ENCODE measurements at regions not wholly inside any gene's neighbourhood (a gene's known extent, or its start where the extent isn't known, plus 50 kb on each side); places are given as distances from the start of the nearest gene placed in this dataset.

- no peaks in the 10 kb centered on the region for H3K27me3 ChIP-seq (ENCODE audit: insufficient read depth, low read length)
- H3K79me2 ChIP-seq (ENCODE audit: insufficient read depth, low read length): no peaks in the 10 kb centered on the region
- TF ChIP-seq CTCF (IDR thresholded peaks at IDR 0.05; ENCODE audit: low read length): no peak
- H3K9me3 ChIP-seq (ENCODE audit: low read length): no peaks in the 10 kb centered on the region
- no peaks in the 10 kb centered on the region for H4K20me1 ChIP-seq (ENCODE audit: insufficient read depth, low read length)
- peak overlapping the region; percentile 29; the same call in 1 of the 2 replicates for H2AFZ ChIP-seq (ENCODE audit: low read length)
- no peak overlapping the region for H3K4me3 ChIP-seq (ENCODE audit: low read depth, low read length, poor library complexity, severe bottlenecking)
- no peak overlapping the region for H3K27ac ChIP-seq (ENCODE audit: low read depth, low read length, poor library complexity, severe bottlenecking)
- no peaks in the 10 kb centered on the region for H3F3A ChIP-seq (ENCODE audit: insufficient read depth, low read length)
- H3K9ac ChIP-seq (ENCODE audit: low read length): no peak overlapping the region
- peaks cover 23% of the 10 kb centered on the region for H3K4me1 ChIP-seq (ENCODE audit: insufficient read depth, low read length, severe bottlenecking)
- no peak overlapping the region for H3K4me2 ChIP-seq (ENCODE audit: low read length)
- no peaks in the 10 kb centered on the region for H3K36me3 ChIP-seq (ENCODE audit: insufficient read depth, low read length)
- H3K9me2 ChIP-seq (ENCODE audit: low read depth, low read length): no peaks in the 10 kb centered on the region
These were observed 663.7 kb upstream of the COBL start for GRCh38 chr7:51980313-51980712.

DNA sequence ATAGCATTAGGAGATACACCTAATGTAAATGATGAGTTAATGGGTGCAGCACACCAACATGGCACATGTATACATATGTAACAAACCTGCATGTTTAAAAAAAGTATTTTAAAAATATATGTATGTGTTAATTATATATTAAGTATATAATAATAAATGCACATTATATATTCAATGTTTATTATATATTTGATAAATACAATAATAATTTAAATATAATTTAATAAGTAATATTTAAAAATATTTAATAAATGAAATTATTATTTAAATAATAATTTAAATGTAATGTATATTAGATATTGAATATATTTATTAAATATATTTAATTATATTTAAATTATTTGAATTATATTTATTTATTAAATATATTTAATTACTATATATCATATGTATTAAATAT, 661.3 kb upstream of the COBL start:
- Histone ChIP-seq H3K36me3 (ENCODE audit: insufficient read depth, low read length) (no peaks in the 10 kb centered on the region), H3K4me3 (ENCODE audit: low read depth, low read length, poor library complexity, severe bottlenecking) (no peak overlapping the region), H4K20me1 (ENCODE audit: insufficient read depth, low read length) (no peaks in the 10 kb centered on the region), H3K4me1 (ENCODE audit: insufficient read depth, low read length, severe bottlenecking) (peaks cover 36% of the 10 kb centered on the region), H2AFZ (ENCODE audit: low read length) (no peak overlapping the region), H3K27me3 (ENCODE audit: insufficient read depth, low read length) (no peaks in the 10 kb centered on the region), H3K9ac (ENCODE audit: low read length) (no peak overlapping the region), H3F3A (ENCODE audit: insufficient read depth, low read length) (no peaks in the 10 kb centered on the region), H3K27ac (ENCODE audit: low read depth, low read length, poor library complexity, severe bottlenecking) (no peak overlapping the region), H3K9me3 (ENCODE audit: low read length) (no peaks in the 10 kb centered on the region), H3K9me2 (ENCODE audit: low read depth, low read length) (no peaks in the 10 kb centered on the region), H3K79me2 (ENCODE audit: insufficient read depth, low read length) (no peaks in the 10 kb centered on the region), H3K4me2 (ENCODE audit: low read length) (no peak overlapping the region)
- TF ChIP-seq CTCF (IDR thresholded peaks at IDR 0.05; ENCODE audit: low read length) (no peak), EZH2 (IDR thresholded peaks at IDR 0.05; ENCODE audit: borderline replicate concordance, low read length) (no peak)

DNA sequence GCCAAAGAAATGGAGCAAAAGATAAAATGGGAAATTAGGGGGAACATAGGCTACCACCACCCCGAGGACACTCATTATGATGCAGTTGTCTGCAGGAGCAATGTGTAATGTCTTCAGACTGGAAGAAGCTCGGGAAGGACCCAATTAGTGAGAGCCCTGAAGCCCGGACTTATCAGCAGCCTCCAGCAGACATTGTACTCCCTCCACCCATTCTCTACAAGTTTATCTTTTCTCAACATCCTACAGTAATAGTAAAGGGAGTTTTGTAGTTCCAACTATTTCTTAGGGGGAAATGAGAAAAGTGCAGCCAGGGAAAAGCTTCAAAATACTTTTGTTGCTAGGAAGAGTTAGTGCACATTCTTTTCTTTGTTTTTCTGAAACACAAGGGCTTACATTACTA, 657.3 kb upstream of the COBL start:
- H3K27ac ChIP-seq (ENCODE audit: low read depth, low read length, poor library complexity, severe bottlenecking): no peak overlapping the region
- H4K20me1 ChIP-seq (ENCODE audit: insufficient read depth, low read length): no peaks in the 10 kb centered on the region
- H3K9ac ChIP-seq (ENCODE audit: low read length): no peak overlapping the region
- H3K4me3 ChIP-seq (ENCODE audit: low read depth, low read length, poor library complexity, severe bottlenecking): no peak overlapping the region
- H3F3A ChIP-seq (ENCODE audit: insufficient read depth, low read length): no peaks in the 10 kb centered on the region
- H3K9me3 ChIP-seq (ENCODE audit: low read length): no peaks in the 10 kb centered on the region
- H3K4me2 ChIP-seq (ENCODE audit: low read length): no peak overlapping the region
- peaks cover 35% of the 10 kb centered on the region for H3K4me1 ChIP-seq (ENCODE audit: insufficient read depth, low read length, severe bottlenecking)
- no peaks in the 10 kb centered on the region for H3K79me2 ChIP-seq (ENCODE audit: insufficient read depth, low read length)
- no peaks in the 10 kb centered on the region for H3K36me3 ChIP-seq (ENCODE audit: insufficient read depth, low read length)
- H2AFZ ChIP-seq (ENCODE audit: low read length): 0 out of 2 replicates have a peak overlapping the region, but pooled peaks have one; percentile 6
- H3K9me2 ChIP-seq (ENCODE audit: low read depth, low read length): no peaks in the 10 kb centered on the region
- no peaks in the 10 kb centered on the region for H3K27me3 ChIP-seq (ENCODE audit: insufficient read depth, low read length)
- TF ChIP-seq CTCF (IDR thresholded peaks at IDR 0.05; ENCODE audit: low read length) (no peak), EZH2 (IDR thresholded peaks at IDR 0.05; ENCODE audit: borderline replicate concordance, low read length) (no peak)

All from OCI-LY1 (cell line).